ENCODE measurements at regions not wholly inside any gene's neighbourhood (a gene's known extent, or its start where the extent isn't known, plus 50 kb on each side); places are given as distances from the start of the nearest gene placed in this dataset.
"Not testable (repeated sequence)": the region's sequence is repeated elsewhere in the genome, so short reads cannot be mapped to it uniquely, and the experiment has no call there.

DNA sequence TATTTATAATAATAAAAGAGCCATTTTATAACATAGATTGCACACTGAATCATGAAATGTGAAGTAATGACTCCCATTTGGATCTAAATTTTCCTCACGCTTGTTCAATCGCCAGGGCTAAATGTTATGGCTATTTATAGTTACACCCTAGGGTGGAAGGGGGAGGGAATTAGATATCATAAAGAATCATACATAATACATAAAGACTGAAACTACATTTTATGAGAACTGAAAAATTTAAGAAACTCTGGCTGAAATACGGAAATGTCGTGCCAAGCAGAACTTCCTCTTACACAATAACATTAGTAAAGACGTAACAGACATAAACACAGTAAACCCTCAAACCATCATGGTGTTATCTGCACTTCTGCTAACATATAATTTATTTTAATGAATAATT, 327.5 kb upstream of the PHF14 start:
- H3K27me3 ChIP-seq (ENCODE audit: insufficient read depth, low read depth, severe bottlenecking) = no peaks in the 10 kb centered on the region
- TF ChIP-seq, protein P1, sequence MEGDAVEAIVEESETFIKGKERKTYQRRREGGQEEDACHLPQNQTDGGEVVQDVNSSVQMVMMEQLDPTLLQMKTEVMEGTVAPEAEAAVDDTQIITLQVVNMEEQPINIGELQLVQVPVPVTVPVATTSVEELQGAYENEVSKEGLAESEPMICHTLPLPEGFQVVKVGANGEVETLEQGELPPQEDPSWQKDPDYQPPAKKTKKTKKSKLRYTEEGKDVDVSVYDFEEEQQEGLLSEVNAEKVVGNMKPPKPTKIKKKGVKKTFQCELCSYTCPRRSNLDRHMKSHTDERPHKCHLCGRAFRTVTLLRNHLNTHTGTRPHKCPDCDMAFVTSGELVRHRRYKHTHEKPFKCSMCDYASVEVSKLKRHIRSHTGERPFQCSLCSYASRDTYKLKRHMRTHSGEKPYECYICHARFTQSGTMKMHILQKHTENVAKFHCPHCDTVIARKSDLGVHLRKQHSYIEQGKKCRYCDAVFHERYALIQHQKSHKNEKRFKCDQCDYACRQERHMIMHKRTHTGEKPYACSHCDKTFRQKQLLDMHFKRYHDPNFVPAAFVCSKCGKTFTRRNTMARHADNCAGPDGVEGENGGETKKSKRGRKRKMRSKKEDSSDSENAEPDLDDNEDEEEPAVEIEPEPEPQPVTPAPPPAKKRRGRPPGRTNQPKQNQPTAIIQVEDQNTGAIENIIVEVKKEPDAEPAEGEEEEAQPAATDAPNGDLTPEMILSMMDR (IDR thresholded peaks at IDR 0.05; ENCODE audit: low read depth, low read length) = no peak
- no peak for DNase-seq
- no peaks in the 10 kb centered on the region for H3K9me3 ChIP-seq (ENCODE audit: severe bottlenecking)
- H3K36me3 ChIP-seq = no peaks in the 10 kb centered on the region
- no peak overlapping the region for H3K4me3 ChIP-seq (ENCODE audit: low read depth, low read length)
- H3K27ac ChIP-seq = no peak overlapping the region

DNA sequence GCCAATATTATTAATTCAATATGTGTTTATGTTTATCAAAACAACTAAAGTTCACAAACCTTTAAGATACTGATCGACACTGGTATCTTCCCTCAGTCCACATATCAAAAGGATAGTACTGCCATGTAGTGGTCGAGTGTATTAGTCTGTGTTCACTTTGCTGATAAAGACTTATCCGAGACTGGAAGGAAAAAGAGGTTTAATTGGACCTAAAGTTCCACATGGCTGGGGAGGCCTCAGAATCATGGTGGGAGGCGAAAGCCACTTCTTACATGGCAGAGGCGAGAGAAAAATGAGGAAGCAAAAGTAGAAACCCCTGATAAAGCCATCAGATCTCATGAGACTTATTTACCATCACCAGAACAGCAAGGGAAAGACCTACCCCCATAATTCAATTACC, 325.4 kb upstream of the PHF14 start:
- Histone ChIP-seq H3K36me3 (no peaks in the 10 kb centered on the region), H3K27ac (no peak overlapping the region), H3K9me3 (ENCODE audit: severe bottlenecking) (no peaks in the 10 kb centered on the region), H3K4me3 (ENCODE audit: low read depth, low read length) (no peak overlapping the region), H3K27me3 (ENCODE audit: insufficient read depth, low read depth, severe bottlenecking) (no peaks in the 10 kb centered on the region)
- no peak for DNase-seq
- TF ChIP-seq, protein P1 (IDR thresholded peaks at IDR 0.05; ENCODE audit: low read depth, low read length) = no peak

DNA sequence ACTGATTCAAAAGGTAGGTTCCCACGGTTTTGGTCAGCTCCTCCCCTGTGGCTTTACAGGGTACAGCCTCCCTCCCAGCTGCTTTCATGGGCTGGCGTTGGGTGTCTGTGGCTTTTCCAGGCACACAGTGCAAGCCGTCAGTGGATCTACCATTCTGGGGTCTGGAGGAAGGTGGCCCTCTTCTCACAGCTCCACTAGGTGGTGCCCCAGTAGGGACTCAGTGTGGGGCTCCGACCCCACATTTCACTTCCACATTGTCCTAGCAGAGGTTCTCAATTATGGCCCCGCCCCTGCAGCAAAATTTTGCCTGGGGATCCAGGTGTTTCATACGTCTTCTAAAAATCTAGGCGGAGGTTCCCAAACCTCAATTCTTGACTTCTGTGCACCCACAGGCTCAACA, 324.6 kb upstream of the PHF14 start:
- H3K4me3 ChIP-seq (ENCODE audit: low read depth, low read length); H3K27ac ChIP-seq; H3K9me3 ChIP-seq (ENCODE audit: severe bottlenecking); H3K36me3 ChIP-seq; H3K27me3 ChIP-seq (ENCODE audit: insufficient read depth, low read depth, severe bottlenecking); DNase-seq: not testable (repeated sequence)

DNA sequence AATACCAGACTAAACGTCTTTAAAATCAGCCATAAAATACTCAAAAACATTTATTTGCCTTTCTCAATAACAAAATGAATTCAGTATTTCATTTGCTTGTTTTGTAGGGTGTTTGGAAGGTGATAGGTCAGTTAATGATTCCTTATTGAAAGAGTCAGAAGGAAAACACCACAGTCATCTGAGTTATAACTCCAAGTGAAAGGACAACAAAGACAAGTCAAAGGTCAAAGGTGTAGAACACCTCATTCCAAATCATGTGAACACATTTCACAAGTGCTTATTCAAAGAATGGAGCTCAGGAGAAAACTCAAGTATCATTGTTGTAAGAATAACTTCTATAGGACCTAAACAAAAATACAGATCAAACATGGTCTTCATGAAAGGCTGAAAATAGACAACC, 318.6 kb upstream of the PHF14 start:
- Histone ChIP-seq H3K36me3 (no peaks in the 10 kb centered on the region), H3K9me3 (ENCODE audit: severe bottlenecking) (no peaks in the 10 kb centered on the region), H3K27me3 (ENCODE audit: insufficient read depth, low read depth, severe bottlenecking) (no peaks in the 10 kb centered on the region), H3K27ac (no peak overlapping the region), H3K4me3 (ENCODE audit: low read depth, low read length) (no peak overlapping the region)
- no peak for DNase-seq
- TF ChIP-seq, protein P1 (IDR thresholded peaks at IDR 0.05; ENCODE audit: low read depth, low read length) = no peak

DNA sequence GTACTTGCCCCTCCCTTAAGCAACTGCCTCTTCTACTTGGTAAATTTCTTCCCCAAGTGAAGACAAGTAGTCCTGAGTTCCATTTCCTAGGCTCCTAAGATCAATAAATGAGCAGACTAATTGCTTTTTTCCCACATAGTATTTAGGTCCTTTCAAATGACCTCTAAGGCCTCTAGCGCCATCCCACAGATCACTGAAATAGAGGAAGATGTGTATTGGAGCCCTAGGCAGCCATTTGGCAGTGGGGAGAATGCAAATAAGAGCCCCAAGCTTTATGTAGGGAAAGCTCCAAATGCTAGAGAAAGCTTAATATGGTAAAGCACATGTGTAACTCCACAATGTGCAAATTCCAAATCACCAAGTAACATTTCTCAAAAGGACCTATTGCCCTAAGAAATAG, 316.5 kb upstream of the PHF14 start:
- H3K27ac ChIP-seq = no peak overlapping the region
- no peaks in the 10 kb centered on the region for H3K36me3 ChIP-seq

DNA sequence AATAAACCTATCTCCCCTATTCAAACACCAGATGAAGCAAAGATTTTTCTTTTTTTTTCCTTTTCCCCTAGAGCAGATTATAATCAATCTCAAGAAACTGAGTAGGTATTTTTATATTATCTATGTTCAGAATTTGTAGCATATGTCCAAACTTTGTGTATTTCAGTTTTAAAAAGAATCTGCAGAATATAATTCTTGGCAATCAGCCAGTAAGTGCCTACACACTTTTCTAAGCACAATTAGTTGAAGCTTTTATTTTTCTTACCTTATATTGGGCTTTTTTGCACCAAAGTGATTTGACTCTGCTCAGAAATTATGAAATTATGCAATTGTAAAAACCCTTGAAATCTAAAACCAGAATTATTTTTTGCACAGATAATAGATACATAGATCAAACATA, 315.8 kb upstream of the PHF14 start:
- H3K27ac ChIP-seq = no peak overlapping the region
- H3K4me3 ChIP-seq (ENCODE audit: low read depth, low read length) = no peak overlapping the region
- TF ChIP-seq, protein P1 (IDR thresholded peaks at IDR 0.05; ENCODE audit: low read depth, low read length) = no peak
- H3K9me3 ChIP-seq (ENCODE audit: severe bottlenecking) = no peaks in the 10 kb centered on the region
- H3K36me3 ChIP-seq = no peaks in the 10 kb centered on the region
- H3K27me3 ChIP-seq (ENCODE audit: insufficient read depth, low read depth, severe bottlenecking) = no peaks in the 10 kb centered on the region
- no peak for DNase-seq

More for the DNA sequence above, 316.5 kb upstream of the PHF14 start:
- H3K27me3 ChIP-seq (ENCODE audit: insufficient read depth, low read depth, severe bottlenecking) = no peaks in the 10 kb centered on the region
- no peak overlapping the region for H3K4me3 ChIP-seq (ENCODE audit: low read depth, low read length)
- TF ChIP-seq, protein P1 (IDR thresholded peaks at IDR 0.05; ENCODE audit: low read depth, low read length) = no peak
- no peak for DNase-seq
- H3K9me3 ChIP-seq (ENCODE audit: severe bottlenecking) = no peaks in the 10 kb centered on the region
